Uterus (tissue), 2 donors: ENCODE measurements at regions not wholly inside any gene's neighbourhood (a gene's known extent, or its start where the extent isn't known, plus 50 kb on each side); places are given as distances from the start of the nearest gene placed in this dataset.

Experiments
- POLR2A ChIP-seq, 2 donors: fragments of 450-650 bp; IDR thresholded peaks; one replicate each; pipeline ENCODE4 v1.6.1; 2016; ENCODE audit warnings: antibody characterized with exemption in 2 of 2, mild to moderate bottlenecking in 1 of 2, moderate library complexity in 1 of 2
- TF ChIP-seq, protein P1 (sequence below), 4 experiments: fragments of 200-600 bp in 2 of 4; fragments of 450-650 bp in 2 of 4; sonication (generic) in 2 of 4; IDR thresholded peaks; one replicate each; pipeline ENCODE4 v1.5.1; 2016 to 2019; ENCODE audit warnings: antibody characterized with exemption in 4 of 4, mild to moderate bottlenecking in 2 of 4, moderate library complexity in 1 of 4

DNA sequence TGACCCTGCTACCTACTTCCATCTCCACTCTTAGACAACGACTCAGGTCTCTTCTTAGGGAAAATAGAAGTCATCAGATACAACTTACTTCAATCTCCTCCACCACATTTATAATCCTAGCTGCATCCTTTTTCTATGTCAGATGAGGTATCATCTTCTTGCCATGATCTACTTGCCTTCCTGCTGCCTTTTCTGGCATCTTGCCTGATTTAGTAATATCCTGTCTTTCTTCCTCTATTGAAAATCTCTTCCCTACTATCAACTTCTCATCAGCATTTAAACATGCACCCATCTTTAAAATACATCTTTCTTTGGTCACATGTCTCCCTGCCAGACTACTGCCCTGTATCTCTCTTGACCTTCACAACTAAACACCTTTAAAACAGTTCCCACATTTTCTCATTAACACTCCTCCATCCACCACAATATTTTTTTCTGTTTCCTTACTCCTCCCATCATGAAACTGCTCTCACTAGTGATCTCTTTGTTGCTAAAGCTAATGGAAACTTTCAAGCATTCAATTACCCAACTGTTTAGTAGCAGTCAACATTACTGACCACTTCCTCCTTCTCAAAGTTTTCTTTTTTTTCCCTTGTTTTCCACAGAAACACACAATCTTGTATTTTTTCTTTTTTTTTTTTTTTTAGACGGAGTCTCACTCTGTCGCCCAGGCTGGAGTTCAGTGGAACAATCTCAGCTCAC lies 100.8 kb upstream of the CXorf66 start:
- TF ChIP-seq, protein P1, sequence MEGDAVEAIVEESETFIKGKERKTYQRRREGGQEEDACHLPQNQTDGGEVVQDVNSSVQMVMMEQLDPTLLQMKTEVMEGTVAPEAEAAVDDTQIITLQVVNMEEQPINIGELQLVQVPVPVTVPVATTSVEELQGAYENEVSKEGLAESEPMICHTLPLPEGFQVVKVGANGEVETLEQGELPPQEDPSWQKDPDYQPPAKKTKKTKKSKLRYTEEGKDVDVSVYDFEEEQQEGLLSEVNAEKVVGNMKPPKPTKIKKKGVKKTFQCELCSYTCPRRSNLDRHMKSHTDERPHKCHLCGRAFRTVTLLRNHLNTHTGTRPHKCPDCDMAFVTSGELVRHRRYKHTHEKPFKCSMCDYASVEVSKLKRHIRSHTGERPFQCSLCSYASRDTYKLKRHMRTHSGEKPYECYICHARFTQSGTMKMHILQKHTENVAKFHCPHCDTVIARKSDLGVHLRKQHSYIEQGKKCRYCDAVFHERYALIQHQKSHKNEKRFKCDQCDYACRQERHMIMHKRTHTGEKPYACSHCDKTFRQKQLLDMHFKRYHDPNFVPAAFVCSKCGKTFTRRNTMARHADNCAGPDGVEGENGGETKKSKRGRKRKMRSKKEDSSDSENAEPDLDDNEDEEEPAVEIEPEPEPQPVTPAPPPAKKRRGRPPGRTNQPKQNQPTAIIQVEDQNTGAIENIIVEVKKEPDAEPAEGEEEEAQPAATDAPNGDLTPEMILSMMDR (IDR thresholded peaks at IDR 0.05): no peak
- no peak for TF ChIP-seq POLR2A (IDR thresholded peaks at IDR 0.05)
